Tibial nerve (tissue), 4 donors: ENCODE measurements at regions not wholly inside any gene's neighbourhood (a gene's known extent, or its start where the extent isn't known, plus 50 kb on each side); places are given as distances from the start of the nearest gene placed in this dataset.

Experiments
- DNase-seq, 2 donors: peaks; one replicate each; pipeline ENCODE4 v3.0.0-alpha.2; 2019; ENCODE audit warnings: low spot score in 2 of 2
- H3K27ac ChIP-seq, 4 donors: fragments of 200-600 bp; sonication (generic) in 3 of 4; one replicate each; pipeline ENCODE4 v1.5.1; 2017 to 2019; ENCODE audit warnings: mild to moderate bottlenecking in 1 of 4
- H3K27me3 ChIP-seq, 2 donors: fragments of 200-600 bp; sonication (generic) in 1 of 2; one replicate each; pipeline versions ENCODE4 v1.5.1 to v1.6.0; 2017 to 2019
- H3K36me3 ChIP-seq, 3 donors: fragments of 200-600 bp; sonication (generic); one replicate each; pipeline ENCODE4 v1.5.1; 2018 to 2019
- H3K4me1 ChIP-seq, 4 donors: fragments of 200-600 bp; sonication (generic) in 3 of 4; one replicate each; pipeline ENCODE4 v1.5.1; 2017 to 2019
- H3K4me3 ChIP-seq, 4 donors: fragments of 200-600 bp; sonication (generic) in 3 of 4; one replicate each; pipeline ENCODE4 v1.5.1; 2017 to 2019; ENCODE audit warnings: mild to moderate bottlenecking in 1 of 4, moderate library complexity in 1 of 4
- H3K9me3 ChIP-seq, 4 donors: fragments of 200-600 bp; sonication (generic) in 3 of 4; one replicate each; pipeline ENCODE4 v1.5.1; 2017 to 2019
- CTCF ChIP-seq, 5 experiments: fragments of 200-600 bp in 3 of 5; fragments of 450-650 bp in 2 of 5; sonication (generic) in 3 of 5; IDR thresholded peaks; one replicate each; pipeline ENCODE4 v1.5.1; 2016 to 2019; ENCODE audit warnings: antibody characterized with exemption in 5 of 5, mild to moderate bottlenecking in 3 of 5, moderate library complexity in 2 of 5
- EP300 ChIP-seq, 2 donors: sonication (generic); formaldehyde crosslinking; IDR thresholded peaks; one replicate each; pipeline ENCODE4 v1.6.1; 2017; ENCODE audit warnings: antibody characterized with exemption in 2 of 2, mild to moderate bottlenecking in 1 of 2
- POLR2A ChIP-seq, 2 donors: fragments of 450-650 bp; IDR thresholded peaks; one replicate each; pipeline ENCODE4 v1.6.1; 2017; ENCODE audit warnings: antibody characterized with exemption in 2 of 2, mild to moderate bottlenecking in 2 of 2, moderate library complexity in 2 of 2
- WGBS, 2 donors: methylation state at CpG; one replicate each; pipeline ENCODE4 v1.1.5; 2018; 5-methylcytosine and 5-hydroxymethylcytosine counted together

DNA sequence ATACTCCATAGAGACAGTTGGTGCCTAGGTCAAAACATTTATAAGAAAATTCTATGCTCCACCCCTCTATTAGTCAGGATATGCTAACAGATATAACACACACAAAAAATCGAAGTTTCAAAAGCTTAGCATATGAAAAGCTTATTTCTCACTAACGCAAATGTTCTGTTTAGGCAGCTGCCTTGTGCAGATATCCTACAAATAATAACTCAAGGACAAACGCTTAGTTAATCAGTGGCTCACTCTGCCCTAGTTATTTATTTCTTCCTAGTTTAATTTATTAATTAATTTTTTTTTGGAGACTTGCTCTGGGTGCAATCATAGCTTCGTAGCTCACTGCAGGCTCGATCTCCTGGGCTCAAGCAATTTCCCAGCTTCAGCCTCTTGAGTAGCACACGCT lies 259.7 kb upstream of the GPC6 start:
- H3K4me1 ChIP-seq, result no peaks in the 10 kb centered on the region
- WGBS, 2 donors, result 87 to 90% methylated on average over 6 of the region's 6 CpGs
- TF ChIP-seq POLR2A (IDR thresholded peaks at IDR 0.05) (no peak), EP300 (IDR thresholded peaks at IDR 0.05) (no peak), CTCF (IDR thresholded peaks at IDR 0.05) (no peak)
- no peak for DNase-seq
- no peak overlapping the region for H3K4me3 ChIP-seq
- no peak overlapping the region for H3K27ac ChIP-seq
- no peaks in the 10 kb centered on the region for H3K36me3 ChIP-seq
- no peaks in the 10 kb centered on the region for H3K27me3 ChIP-seq
- no peaks in the 10 kb centered on the region for H3K9me3 ChIP-seq

DNA sequence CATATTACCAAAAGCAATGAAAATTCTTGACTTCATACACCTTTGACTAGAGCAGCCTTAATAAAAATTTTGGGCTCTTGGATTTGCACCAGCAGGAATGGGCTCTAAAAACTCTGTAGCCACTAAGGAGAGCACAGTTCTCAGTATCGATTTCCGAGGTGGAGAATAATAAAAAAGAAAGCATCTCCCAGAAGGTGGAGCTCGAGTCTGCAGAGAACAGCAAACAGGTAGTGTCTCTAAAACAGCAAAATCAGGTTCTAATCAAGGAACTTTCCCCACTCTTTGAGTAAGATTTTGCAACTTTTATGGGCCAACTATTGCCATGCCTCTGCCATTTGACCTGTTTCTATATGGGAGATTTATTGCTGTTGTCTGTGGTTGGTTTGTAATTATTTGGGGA lies 258.7 kb upstream of the GPC6 start:
- WGBS, 2 donors, result 76 to 79% methylated on average over 3 of the region's 3 CpGs
- Histone ChIP-seq H3K4me1 (no peaks in the 10 kb centered on the region), H3K27ac (no peak overlapping the region), H3K27me3 (no peaks in the 10 kb centered on the region), H3K4me3 (no peak overlapping the region), H3K9me3 (no peaks in the 10 kb centered on the region), H3K36me3 (no peaks in the 10 kb centered on the region)
- DNase-seq, result no peak
- TF ChIP-seq EP300 (IDR thresholded peaks at IDR 0.05) (no peak), CTCF (IDR thresholded peaks at IDR 0.05) (no peak), POLR2A (IDR thresholded peaks at IDR 0.05) (no peak)

GRCh38 chr13:92972751-92973150 lies 253.9 kb upstream of the GPC6 start:
- DNase-seq, result no peak
- Histone ChIP-seq H3K27me3 (no peaks in the 10 kb centered on the region), H3K27ac (no peak overlapping the region), H3K4me3 (no peak overlapping the region), H3K36me3 (no peaks in the 10 kb centered on the region), H3K9me3 (no peaks in the 10 kb centered on the region), H3K4me1 (no peaks in the 10 kb centered on the region)
- TF ChIP-seq CTCF (IDR thresholded peaks at IDR 0.05) (no peak), EP300 (IDR thresholded peaks at IDR 0.05) (no peak), POLR2A (IDR thresholded peaks at IDR 0.05) (no peak)
- WGBS, 2 donors, result 78 to 92% methylated on average over 3 of the region's 3 CpGs

DNA sequence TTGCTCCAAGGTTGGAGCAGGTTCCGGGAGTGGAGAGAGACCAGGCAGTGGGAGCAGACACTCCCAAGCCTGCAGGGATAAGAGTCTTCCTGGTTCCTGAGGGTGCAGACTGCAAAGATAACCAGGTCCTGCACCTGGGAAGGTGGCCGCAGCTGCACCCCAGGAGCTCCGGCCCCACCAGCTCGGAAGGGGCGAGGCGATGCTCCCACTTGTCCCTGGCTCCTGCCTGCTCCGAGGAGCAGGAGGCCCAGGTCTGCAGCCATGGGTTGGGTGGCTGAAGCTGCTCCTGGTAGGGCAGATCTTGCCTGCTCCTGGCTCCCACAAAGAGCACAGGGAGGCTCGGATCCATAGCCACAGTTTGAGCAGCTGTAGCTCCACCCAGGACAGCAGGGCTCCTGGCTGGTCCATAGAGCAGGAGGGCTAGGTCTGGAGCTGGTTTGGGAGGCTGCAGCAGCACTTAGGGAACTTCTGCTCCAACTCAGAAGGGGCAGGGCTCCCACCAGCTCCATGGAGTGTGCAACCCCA lies 251.6 kb upstream of the GPC6 start:
- TF ChIP-seq CTCF (IDR thresholded peaks at IDR 0.05) (no peak), EP300 (IDR thresholded peaks at IDR 0.05) (no peak), POLR2A (IDR thresholded peaks at IDR 0.05) (no peak)
- Histone ChIP-seq H3K27ac (no peak overlapping the region), H3K9me3 (no peaks in the 10 kb centered on the region), H3K27me3 (no peaks in the 10 kb centered on the region), H3K4me1 (no peaks in the 10 kb centered on the region), H3K36me3 (no peaks in the 10 kb centered on the region), H3K4me3 (no peak overlapping the region)
- 88 to 90% methylated on average over 8 of the region's 8 CpGs for WGBS, 2 donors
- DNase-seq, result no peak

DNA sequence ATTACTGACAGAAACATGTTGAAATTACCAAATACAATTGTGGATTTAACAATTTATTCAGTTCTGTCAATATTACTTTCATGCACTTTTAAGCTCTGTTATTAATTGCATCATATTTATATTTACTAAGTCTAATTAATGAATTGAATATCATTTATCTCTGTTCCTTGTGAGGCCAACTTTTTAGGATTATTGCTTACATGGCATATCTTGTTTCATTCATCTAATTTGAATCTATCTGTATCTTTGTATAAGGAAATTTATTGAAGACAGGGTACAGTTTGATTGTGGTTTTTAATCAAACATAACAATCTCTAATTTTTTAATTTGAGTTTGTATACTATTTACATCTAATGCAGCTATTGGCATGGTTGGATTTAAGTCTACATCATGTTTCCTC lies 249.9 kb upstream of the GPC6 start:
- H3K9me3 ChIP-seq, result no peaks in the 10 kb centered on the region
- H3K27me3 ChIP-seq, result no peaks in the 10 kb centered on the region
- no peaks in the 10 kb centered on the region for H3K4me1 ChIP-seq
- no peaks in the 10 kb centered on the region for H3K36me3 ChIP-seq
- DNase-seq, result no peak
- no peak overlapping the region for H3K27ac ChIP-seq
- TF ChIP-seq CTCF (IDR thresholded peaks at IDR 0.05) (no peak), POLR2A (IDR thresholded peaks at IDR 0.05) (no peak), EP300 (IDR thresholded peaks at IDR 0.05) (no peak)
- no peak overlapping the region for H3K4me3 ChIP-seq
